Psoas muscle (tissue), 7 donors: ENCODE measurements at regions not wholly inside any gene's neighbourhood (a gene's known extent, or its start where the extent isn't known, plus 50 kb on each side); places are given as distances from the start of the nearest gene placed in this dataset.

Experiments used
- ATAC-seq, 4 donors: fragments of 200-7000 bp; cut with Tn5 transposase; one replicate each; pipeline ENCODE4 v1.9.1; 2020; ENCODE audit warnings: moderate library complexity in 3 of 4, mild to moderate bottlenecking in 2 of 4
- DNase-seq, 2 donors: peaks; one replicate each; pipeline ENCODE4 v3.0.0-alpha.2; 2020
- H3K27ac ChIP-seq: fragments of 200-600 bp; one replicate; pipeline ENCODE4 v1.8.0; 2022
- H3K27me3 ChIP-seq, 3 donors: fragments of 200-600 bp in 1 of 3; one replicate each; pipeline versions ENCODE4 v1.6.1 to v1.8.0; 2013 to 2022; ENCODE audit warnings: low read length in 2 of 3, mild to moderate bottlenecking in 2 of 3, moderate library complexity in 1 of 3; ENCODE audit not compliant: insufficient read depth in 3 of 3
- H3K36me3 ChIP-seq, 2 donors: fragments of 200-600 bp in 1 of 2; one replicate each; pipeline versions ENCODE4 v1.6.1 to v1.8.0; 2013 to 2022; ENCODE audit warnings: low read depth in 1 of 2, mild to moderate bottlenecking in 1 of 2, moderate library complexity in 1 of 2; ENCODE audit not compliant: insufficient read depth in 1 of 2
- H3K4me1 ChIP-seq: fragments of 200-600 bp; one replicate; pipeline ENCODE4 v1.8.0; 2022
- H3K4me3 ChIP-seq: fragments of 200-600 bp; one replicate; pipeline ENCODE4 v1.8.0; 2022; ENCODE audit warnings: mild to moderate bottlenecking
- H3K9me3 ChIP-seq: fragments of 200-600 bp; one replicate; pipeline ENCODE4 v1.8.0; 2022
- WGBS, 3 donors: extraction: QIAGEN DNeasy Blood & Tissue Kit; methylation state at CpG; one replicate each; pipeline versions ENCODE4 v1.1.6 to v1.1.7; 2013; 5-methylcytosine and 5-hydroxymethylcytosine counted together
- intact Hi-C, 2 donors: fragments of 100-400 bp; cut with DNase I; formaldehyde crosslinking; loops; one replicate each; pipeline versions ENCODE4 v1.11.0 to v1.14.2; 2022
- TF ChIP-seq, protein P1 (sequence below): fragments of 200-600 bp; IDR thresholded peaks from one replicate; pipeline ENCODE4 v1.8.0; 2022; ENCODE audit warnings: antibody characterized with exemption
- donor health status: healthy with polysubstance abuse.
- donor health status: DM: no; HTN: no; CAD: no; lungs with moderate emphysema.
- donor health status: Bipolar disorder and iron deficiency.
- donor health status: healthy.
- donor health status: DM: yes; HTN: yes; CAD: no.
- donor health status: DM: no; HTN: no; CAD: no.
- donor health status: DM: yes; HTN: yes; CAD: no.

DNA sequence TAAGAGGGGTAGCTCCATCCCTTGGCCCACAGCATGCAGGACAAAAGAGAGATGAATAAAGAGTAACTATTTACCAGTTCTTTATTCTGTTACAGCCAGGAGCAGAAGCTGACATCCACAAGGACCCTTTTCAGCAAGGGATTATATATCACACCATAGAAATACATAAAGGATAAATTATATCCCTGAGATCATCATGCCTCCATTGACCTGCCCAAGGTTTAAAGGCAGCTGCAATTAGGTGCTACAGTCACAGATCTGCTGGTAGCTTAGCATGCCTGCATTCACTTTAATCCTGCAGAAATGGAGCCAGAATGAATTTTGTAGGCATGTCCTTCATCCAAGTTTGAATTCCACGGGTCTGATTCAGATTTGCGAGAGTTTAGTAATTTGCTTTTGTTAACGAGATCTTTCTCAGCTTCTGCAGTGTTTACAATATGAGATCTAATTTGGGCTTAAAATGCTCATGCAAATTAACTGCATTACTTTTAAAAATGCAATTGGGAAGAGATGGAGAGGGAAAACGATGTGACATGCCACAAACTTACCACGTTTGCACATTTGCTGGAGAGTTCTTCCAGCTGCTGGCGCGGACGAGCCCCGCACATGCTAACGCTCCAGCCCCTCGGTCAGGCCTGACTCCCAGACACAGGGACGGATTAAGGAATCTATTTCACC, 327.0 kb upstream of the NOCT start:
- TF ChIP-seq, protein P1, sequence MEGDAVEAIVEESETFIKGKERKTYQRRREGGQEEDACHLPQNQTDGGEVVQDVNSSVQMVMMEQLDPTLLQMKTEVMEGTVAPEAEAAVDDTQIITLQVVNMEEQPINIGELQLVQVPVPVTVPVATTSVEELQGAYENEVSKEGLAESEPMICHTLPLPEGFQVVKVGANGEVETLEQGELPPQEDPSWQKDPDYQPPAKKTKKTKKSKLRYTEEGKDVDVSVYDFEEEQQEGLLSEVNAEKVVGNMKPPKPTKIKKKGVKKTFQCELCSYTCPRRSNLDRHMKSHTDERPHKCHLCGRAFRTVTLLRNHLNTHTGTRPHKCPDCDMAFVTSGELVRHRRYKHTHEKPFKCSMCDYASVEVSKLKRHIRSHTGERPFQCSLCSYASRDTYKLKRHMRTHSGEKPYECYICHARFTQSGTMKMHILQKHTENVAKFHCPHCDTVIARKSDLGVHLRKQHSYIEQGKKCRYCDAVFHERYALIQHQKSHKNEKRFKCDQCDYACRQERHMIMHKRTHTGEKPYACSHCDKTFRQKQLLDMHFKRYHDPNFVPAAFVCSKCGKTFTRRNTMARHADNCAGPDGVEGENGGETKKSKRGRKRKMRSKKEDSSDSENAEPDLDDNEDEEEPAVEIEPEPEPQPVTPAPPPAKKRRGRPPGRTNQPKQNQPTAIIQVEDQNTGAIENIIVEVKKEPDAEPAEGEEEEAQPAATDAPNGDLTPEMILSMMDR = no peak
- H3K4me1 ChIP-seq = no peaks in the 10 kb centered on the region
- H3K4me3 ChIP-seq = no peak overlapping the region
- intact Hi-C loops = loop anchor here in 1 of 2 donors (10.0 kb wide), 1 partner anchor 1564 kb away; no protein-coding TSS in a partner anchor
- no peaks in the 10 kb centered on the region for H3K27me3 ChIP-seq
- no peak overlapping the region for H3K27ac ChIP-seq
- ATAC-seq (no peak), DNase-seq (no peak)
- 49 to 71% (median 65%) methylated on average over 12 of the region's 12 CpGs for WGBS, 3 donors
- H3K36me3 ChIP-seq = no peaks in the 10 kb centered on the region
- H3K9me3 ChIP-seq = no peaks in the 10 kb centered on the region

DNA sequence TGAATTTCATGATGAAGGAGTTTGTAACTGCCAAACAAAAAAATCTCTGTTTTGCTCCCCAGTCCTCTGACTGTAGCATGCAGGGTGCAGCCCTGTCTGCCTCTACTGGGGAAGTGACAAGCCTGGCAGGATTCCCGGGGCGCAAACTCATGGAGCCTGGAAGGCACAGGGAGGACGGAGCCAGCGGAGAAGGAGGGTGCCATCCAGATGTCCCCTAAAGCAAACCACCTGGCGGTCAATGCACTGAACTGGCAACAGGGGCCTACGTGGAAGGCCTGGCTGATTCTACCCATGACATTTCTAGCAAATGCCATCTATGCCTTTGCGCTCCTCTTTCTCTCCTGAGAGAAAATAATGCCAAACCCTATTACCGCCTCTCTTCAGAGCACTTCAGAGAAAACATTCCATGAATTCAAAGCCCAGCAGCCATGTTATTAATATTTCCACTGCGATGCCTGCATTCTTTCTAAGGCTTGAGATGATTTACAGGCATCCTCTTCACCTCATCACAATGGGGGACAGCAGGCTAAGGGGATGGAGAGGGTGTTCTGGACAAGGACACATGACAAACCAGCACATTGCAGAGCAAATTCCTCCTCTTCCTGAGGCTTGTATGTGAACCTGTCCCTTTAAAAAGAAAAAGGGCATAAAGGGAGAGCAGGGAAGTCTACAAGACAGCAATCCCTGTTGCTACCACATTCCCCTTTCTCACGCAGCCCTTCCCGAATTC, 329.3 kb upstream of the NOCT start:
- H3K27ac ChIP-seq = no peak overlapping the region
- ATAC-seq (no peak), DNase-seq (no peak)
- no peak overlapping the region for H3K4me3 ChIP-seq
- H3K9me3 ChIP-seq = no peaks in the 10 kb centered on the region
- H3K36me3 ChIP-seq = no peaks in the 10 kb centered on the region
- intact Hi-C loops = loop anchor here in 1 of 2 donors (10.0 kb wide), 1 partner anchor 1561 kb away; no protein-coding TSS in a partner anchor
- H3K4me1 ChIP-seq = no peaks in the 10 kb centered on the region
- TF ChIP-seq, protein P1 = no peak
- no peaks in the 10 kb centered on the region for H3K27me3 ChIP-seq
- WGBS, 3 donors = 53 to 76% (median 58%) methylated on average over 11 of the region's 11 CpGs

DNA sequence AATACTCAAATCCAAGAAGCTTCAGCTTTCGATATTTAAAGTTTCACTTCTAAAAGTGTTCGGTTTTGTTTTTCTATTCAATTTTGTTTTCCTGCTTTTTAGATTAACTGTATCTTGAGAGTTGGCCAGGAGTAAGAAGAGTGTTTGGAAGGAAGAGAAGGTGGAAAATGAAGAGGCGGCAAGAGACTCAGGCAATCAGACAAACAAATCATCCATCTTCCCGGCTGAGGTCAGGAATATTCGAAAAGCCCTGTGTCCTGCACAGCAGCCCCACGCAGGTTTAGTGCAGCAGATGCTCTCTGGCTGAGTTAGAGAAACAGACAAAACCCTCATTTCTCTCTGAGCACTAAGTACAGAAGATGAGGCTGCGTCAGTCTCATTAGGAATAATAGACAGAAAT, 330.3 kb upstream of the NOCT start:
- Histone ChIP-seq H3K27ac (no peak overlapping the region), H3K9me3 (no peaks in the 10 kb centered on the region), H3K4me1 (no peaks in the 10 kb centered on the region), H3K4me3 (no peak overlapping the region), H3K27me3 (no peaks in the 10 kb centered on the region), H3K36me3 (no peaks in the 10 kb centered on the region)
- intact Hi-C loops = loop anchor here in 1 of 2 donors (10.0 kb wide), 1 partner anchor 1561 kb away; no protein-coding TSS in a partner anchor
- TF ChIP-seq, protein P1 = no peak
- ATAC-seq (no peak), DNase-seq (no peak)
- 60 to 67% (median 66%) methylated on average over 7 of the region's 7 CpGs for WGBS, 3 donors

DNA sequence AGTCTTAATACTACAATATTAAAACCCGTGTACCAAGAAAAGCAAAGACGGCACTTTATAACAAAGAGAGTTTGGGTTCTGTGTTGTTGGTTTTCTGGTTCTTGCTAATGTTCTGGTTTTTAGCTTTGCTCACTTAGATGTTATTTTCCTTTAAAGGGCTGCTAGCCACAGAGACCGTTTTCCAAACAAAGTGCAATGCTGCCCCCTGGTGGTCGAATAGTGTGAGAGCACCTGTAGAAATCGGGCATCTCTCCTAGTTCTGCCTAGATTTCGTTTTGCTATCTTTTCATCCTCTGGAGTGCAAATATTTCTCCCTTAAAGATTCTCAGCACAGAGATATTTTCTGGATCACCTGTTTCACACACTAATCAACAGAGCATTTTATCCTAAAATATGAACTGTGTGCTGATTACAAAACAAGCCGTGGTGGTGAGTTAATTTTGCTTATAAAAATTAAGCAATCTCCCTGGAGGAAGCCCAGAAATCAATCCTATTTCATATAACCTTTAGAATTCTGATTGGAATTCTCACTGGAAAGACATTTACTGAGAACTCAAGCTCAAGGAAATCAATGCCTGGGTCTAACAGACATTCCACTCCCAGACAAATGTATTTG, 334.5 kb upstream of the NOCT start:
- DNase-seq (peak; percentile 71 to 80), ATAC-seq (peak; percentile 54 to 87 (median 70))
- 2 to 8% (median 6%) methylated on average over 7 of the region's 7 CpGs for WGBS, 3 donors
- H3K27ac ChIP-seq = no peak overlapping the region
- H3K9me3 ChIP-seq = no peaks in the 10 kb centered on the region
- H3K27me3 ChIP-seq = no peaks in the 10 kb centered on the region
- TF ChIP-seq, protein P1 = peak; percentile 97
- H3K4me1 ChIP-seq = no peaks in the 10 kb centered on the region
- no peak overlapping the region for H3K4me3 ChIP-seq
- H3K36me3 ChIP-seq = no peaks in the 10 kb centered on the region
- intact Hi-C loops = loop anchor here (2.0 to 10.0 kb wide), 7 partner anchors 191 to 1556 kb away; no protein-coding TSS in a partner anchor
